HG02943 (cell line): ENCODE measurements at regions not wholly inside any gene's neighbourhood (a gene's known extent, or its start where the extent isn't known, plus 50 kb on each side); places are given as distances from the start of the nearest gene placed in this dataset.
"Not testable (repeated sequence)": the region's sequence is repeated elsewhere in the genome, so short reads cannot be mapped to it uniquely, and the experiment has no call there.

ENCODE experiments used
- ATAC-seq: cut with Tn5 transposase; IDR thresholded peaks from one replicate; pipeline ENCODE4 v1.9.1; 2021; ENCODE audit warnings: mild to moderate bottlenecking, low read depth, moderate library complexity; ENCODE audit not compliant: unreplicated experiment

DNA sequence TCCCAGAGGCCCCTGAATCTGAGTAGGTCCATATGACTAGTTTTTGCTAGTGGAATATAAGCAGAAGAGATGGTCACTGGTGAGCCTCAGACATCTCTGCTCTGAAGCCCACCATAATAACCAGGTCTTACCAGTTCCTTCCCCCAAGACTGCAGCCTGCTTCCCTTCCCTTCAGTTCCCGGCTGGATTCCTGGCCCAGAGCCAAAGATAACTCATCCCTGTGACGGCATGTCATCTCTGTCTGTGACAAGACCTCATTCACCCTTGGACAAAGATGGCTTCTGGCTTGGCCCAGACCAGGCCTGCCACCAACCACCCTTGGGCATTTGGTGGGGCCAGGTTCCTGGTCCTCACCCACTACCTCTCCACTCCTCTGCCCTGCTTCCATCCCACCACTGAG, 145.5 kb upstream of the TOP1 start:
- ATAC-seq, result no peak

DNA sequence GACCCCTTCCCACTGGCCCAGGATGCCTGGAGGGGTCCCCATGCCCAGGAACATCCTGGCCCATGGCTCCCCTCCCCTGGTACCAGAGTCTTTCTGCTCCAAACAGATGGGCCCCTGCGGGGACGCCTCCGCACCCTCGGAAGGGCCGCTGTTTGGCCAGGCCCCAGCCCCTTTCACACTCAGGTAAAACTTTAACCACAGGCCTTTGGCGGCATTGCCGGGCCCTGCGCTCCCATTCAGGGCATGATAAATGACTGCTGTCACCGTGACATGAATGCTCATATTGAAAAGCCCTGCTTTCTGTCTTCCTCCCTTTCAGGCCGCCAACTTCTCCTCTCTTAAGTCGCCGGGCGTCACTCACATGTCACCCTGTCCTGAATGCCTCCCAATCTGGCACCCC, 141.5 kb upstream of the TOP1 start:
- no peak for ATAC-seq

DNA sequence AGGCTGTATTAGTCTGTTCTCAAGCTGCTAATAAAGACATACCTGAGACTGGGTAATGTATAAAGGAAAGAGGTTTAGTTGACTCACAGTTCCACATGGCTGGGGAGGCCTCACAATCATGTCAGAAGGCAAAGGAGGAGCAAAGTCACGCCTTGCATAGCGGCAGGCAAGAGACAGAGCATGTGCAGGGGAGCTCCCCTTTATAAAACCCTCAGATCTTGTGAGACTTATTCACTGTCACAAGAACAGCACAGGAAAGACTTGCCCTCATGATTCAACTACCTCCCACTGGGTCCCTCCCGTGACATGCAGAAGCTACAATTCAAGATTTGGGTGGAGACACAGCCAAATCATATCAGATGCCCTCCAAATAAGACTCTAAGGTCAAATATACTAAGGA, 139.4 kb upstream of the TOP1 start:
- not testable (repeated sequence) for ATAC-seq

DNA sequence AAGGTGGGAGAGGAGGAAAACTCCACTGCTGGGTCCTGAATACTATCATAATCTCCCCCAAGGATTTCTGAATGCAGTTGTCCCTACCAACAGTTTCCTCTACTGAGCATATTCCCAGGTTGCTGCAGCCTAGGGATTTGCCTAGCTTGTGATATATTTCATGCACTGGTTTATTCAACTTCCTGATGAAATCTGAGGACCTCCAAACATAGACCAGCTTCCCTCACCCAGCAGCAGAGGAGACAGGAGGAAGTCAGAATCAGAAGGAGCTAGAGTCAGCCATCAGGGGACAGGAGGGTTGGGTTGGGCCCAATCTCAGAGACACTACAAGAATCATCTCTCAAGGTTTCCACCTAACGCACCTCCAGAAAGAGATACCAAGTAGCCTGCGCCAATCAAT, 138.4 kb upstream of the TOP1 start:
- no peak for ATAC-seq

DNA sequence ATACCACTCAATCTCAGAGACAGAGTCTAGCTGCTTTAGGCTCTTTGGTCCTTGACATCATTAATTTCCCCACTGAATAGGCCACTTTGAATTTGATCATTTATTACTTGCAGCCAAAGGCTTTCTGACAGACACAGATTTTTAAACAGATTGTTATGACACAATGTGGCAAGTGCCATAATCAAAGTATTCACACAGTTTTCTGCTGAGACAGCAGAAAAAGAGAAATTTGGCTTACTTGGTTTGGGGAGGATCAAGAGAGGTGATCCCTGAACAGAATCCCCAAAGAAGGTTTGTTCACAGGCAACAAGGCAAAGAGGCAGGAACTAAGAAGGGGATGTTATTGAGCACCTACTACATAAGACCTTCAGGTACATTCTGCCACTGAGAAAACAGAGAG, 138.0 kb upstream of the TOP1 start:
- ATAC-seq, result no peak

DNA sequence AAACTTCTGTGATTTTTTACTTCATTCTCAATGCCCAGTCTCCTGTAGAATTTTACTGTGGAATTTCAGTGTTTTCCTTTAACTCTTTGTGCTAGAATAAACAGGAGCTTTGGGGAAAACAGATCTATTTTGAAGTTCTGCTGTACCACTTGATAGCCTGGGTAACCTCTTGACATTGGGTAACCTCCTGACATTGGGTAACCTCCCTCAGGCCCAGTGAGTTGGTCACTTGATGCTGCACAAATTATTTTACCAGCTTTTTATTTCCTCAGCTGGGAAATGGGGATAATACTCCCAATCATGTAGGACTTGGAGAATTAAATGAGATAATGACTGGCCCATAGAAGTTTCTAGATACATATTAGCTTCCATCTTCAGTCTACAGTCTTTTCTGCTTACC, 137.3 kb upstream of the TOP1 start:
- no peak for ATAC-seq

DNA sequence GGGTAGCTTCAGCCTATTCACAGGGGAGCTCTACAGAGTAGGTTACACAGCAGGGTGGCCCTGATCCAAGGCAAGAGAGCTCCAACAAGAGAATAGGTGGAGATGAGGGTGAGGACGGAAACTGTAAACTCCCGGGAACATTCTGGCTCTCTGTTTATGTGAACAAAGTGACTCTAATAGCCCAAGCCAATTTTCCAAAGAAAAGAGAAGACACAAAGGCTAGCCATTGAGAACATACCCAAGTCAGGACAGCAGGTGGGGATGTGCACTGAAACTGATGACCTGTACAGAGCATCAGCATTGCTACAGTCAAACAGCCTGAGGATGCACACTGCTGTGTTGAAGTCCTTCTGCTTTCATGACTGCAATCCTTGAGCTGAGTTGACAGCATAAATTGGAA, 136.0 kb upstream of the TOP1 start:
- no peak for ATAC-seq

DNA sequence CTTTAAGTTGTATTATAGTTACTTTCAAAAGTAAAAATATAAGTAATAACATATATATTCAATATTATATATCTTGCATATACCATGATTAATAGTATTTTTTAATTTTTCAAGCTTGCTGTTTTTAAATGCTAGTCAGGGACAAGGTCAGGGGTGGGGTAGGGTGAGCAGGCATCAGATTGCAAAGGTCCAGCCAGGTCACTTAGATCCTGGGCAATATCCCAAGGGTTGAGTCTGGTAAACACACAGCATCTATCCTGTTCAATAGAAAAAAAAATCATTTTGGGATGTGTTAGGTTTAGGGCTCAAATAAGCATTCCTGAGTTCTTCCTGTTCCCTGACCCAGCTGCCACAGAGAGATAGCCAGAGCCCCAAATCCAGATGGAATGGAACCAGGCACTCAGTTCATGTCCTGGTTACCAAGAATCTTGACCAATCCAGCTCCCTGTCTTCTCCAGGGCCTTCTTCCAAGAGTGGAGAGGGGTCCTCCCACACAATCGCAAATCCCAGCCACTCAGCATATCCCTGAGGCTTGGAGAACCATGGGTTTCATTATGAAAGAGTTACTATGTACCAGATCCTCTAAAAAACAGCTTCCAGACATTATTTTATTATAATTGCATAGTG, 134.9 kb upstream of the TOP1 start:
- ATAC-seq, result no peak

DNA sequence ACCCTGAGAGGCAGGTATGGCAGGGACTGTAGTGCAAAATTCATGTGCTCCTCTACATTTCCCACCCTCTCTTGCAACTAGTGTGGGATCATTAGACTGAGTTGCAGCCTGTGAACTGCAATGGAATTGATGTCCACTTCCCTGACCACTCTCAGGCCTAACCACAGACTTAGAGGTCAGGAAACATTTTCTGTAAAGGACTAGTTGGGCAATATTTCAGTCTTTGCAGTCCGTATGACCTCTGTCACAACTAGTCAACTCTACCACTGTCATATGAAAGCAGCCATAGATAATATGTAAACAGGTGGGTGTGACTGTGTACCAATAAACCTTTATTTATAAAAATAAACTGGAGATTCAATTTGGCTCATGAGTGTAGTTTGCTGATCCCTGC, 134.4 kb upstream of the TOP1 start:
- no peak for ATAC-seq

DNA sequence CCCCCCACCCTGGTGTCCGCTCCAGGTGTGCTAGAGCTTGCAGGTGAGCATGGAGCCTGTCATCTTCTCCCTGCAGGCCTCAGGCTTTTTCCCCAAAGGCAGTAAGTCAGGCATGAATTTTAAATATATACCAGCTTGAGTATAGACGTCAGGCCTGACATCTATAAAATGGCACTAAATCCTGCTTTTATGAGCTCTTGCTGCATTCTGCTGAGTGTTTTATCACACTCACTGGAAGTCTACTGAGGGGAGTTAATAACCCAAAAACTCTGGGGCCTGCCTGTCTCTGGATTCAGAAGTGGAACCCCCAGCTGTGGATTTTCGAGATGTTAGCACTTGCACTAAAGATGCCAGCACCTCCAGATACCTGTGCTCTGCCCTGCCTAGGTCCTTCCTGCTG, 133.4 kb upstream of the TOP1 start:
- ATAC-seq, result no peak

DNA sequence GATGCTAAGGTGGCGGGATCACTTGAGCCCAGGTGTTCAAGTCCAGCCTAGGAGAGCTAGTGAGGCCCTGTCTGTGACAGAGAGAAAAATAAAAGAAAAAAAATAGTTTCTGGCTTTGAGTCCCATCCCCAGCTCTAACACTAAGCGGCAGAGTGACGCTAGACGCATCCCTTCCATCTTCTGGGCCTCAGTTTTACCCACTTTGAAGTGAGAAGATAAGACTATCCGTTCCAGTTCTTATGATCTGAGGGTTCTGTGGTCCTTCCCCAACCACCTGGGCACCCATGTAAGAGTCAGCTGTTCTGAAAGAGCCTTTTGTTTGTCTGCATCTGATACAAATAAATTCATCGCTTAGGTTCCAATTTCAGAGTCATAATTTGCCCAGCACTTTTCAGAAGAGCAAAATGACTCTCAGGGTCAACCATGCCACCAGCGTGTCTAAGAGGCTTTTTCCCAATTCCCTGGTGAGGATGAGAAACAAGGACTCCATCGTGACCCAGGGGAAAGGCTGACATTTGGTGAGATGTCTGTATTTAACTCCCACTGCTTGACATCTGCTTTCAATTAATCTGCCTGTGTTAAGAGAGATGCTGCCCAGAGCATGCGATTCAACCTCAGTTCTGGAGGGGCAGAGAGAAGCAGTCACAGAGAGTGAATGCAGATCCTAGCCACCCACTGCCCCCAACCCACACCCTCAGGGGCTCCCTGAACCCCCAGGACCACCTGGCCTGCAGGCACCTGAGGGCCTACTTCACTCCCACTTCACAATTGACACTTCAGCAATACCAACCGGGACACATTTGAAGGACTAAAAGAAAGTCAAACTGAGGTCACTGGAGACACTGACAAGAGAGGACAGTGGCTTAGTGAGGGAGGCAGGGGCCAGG, 131.6 kb upstream of the TOP1 start:
- ATAC-seq, result no peak

DNA sequence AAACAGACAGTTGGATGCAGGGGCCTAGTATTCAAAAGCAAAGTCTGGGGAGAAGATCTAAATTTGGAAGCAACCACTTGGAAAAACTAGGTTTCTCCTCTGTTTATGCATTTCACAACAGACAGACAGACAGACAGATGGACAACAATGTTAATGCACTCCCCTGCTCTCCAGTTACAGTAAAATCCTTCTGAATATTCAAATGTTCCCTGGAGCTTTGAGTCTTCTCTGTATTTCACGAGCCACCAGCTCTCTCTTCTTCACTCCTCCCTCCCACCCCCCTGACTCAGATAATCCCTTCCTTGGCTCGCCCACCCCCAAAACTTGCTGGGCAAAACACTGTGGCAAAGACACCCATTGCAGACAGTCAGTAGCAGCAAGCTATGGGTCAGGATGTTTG, 129.3 kb upstream of the TOP1 start:
- ATAC-seq, result no peak

DNA sequence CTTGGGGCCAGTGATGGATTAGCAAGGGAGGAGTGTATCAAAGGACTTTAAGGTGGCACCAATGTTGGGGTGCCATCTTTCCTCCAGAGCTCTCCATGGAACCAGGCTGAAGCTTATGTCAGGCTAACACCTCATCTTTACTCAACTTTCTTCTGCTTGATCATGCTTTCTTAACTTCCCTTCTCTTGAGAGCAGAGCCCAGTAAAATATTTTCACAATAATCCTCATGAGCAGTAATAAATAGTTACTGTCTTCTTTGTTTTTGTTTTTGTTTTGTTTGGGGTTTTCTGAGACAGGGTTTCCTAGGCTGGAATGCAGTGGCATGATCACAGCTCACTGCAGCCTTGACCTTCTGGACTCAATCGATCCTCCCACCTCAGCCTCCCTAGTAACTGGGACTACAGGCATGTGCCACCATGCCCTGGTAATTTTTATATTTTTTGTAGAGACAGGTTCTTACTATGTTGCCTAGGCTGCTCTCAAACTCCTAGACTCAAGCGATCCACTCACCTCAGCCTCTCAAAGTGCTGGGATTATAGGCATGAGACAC, 127.9 kb upstream of the TOP1 start:
- ATAC-seq, result no peak

DNA sequence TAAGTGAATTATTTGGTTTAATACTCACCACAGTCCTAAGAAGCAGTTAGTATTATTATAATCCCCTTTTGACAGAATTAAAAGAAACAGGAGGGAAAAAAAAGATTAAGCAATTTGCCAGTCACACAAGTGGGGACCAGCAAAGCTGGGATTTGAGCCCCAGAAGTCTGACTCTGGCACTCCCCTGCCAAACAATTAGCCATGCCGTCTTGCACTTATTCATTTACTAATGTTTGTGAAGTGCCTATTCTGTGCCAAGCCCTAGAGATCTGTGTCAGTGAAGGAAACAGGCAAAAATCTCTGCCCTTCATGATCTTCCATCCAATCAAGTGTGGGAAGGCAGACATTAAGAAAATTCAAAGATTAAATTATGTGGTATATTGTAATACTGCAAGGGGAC, 126.0 kb upstream of the TOP1 start:
- ATAC-seq, result no peak

DNA sequence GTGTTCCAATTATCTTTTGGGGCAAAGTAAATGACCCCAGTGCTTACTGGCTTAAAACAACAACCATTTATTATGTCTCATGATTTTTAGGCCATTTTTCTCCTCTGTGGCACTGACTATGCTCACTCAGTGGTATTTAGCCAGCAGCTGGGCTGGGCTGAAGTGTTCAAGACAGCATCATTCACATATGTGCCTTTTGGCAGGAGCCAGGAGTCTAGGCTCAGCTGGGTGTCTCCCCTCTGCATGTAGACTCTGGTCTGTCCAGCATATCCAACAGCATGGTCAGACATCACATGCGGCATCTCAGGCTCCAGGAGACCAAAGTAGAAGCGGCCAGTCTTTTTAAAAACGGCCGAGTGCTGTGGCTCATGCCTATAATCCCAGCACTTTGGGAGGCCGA, 120.3 kb upstream of the TOP1 start:
- no peak for ATAC-seq

DNA sequence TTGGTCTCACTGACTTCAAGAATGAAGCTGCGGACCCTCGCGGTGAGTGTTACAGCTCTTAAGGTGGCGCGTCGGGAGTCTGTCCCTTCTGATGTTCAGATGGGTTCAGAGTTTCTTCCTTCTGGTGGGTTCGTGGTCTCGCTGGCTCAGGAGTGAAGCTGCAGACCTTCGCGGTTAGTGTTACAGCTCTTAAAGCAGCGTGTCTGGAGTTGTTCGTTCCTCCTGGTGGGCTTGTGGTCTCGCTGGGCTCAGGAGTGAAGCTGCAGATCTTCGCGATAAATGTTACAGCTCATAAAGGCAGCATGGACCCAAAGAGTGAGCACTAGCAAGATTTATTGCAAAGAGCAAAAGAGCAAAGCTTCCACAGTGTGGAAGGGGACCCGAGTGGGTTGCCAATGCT, 119.1 kb upstream of the TOP1 start:
- not testable (repeated sequence) for ATAC-seq

DNA sequence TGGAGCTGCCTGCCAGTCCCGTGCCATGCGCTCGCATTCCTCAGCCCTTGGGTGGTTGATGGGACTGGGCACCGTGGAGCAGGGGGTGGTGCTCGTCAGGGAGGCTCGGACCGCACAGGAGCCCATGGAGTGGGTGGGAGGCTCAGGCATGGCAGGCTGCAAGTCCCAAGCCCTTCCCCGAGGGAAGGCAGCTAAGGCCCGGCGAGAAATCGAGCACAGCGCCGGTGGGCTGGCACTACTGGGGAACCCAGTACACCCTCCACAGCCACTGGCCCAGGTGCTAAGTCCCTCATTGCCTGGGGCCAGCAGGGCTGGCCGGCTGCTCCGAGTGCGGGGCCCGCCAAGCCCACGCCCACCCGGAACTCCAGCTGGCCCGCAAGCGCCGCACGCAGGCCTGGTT, 118.2 kb upstream of the TOP1 start:
- ATAC-seq, result not testable (repeated sequence)

DNA sequence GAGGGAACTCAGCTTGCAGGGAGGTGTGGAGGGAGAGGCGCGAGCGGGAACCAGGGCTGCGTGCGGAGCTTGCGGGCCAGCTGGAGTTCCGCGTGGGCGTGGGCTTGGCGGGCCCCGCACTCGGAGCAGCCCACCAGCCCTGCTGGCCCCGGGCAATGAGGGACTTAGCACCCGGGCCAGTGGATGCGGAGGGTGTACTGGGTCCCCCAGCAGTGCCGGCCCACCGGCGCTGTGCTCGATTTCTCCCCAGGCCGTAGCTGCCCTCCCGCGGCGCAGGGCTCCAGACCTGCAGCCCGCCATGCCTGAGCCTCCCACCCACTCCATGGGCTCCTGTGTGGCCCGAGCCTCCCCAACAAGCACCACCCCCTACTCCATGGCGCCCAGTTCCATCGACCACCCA, 117.5 kb upstream of the TOP1 start:
- ATAC-seq, result not testable (repeated sequence)

DNA sequence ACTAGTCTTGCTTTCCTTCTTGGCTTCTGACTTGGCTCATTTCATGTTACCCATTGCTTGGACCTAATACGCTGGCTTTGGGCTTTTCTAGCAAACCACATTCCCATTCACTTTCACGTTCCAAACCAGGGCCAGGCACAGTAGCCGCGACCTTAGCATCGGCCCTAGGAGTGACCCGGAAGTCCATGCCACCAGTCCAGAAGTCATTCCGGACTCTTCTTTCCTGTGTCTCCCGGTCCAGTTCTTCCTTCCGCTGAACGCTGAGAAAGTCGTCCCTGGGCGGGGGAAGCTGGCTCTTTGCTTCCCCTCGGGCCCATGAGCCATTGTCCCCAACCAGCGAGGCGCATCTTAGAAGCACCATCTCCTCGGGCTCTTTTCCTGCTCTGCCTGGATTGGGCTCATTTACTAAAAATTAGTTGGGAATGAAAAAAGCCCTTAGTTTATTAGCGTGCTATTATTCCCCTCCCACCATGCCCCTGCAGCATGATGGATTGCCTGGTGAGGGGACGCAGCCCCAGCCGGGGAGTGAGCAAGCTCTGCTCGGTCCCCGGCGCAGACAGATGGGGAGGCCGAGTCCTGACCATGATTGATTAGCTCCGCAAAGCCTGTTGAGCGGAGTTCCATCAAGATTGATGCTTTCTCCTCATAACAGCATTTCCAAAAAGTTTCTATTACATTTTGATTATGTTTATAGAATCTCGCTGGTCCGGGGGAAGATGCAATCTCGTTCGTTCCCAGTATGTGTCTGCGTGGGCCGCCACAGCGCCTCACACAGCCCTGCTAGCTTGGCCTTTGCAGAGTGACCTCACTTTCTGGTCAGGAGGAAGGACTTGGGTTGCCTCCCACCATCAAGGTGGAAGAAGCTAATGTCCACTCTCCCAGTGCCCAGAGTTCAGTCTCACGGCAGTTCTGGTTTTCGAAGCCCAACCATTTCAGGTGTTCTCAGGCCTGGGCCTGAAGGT, 115.1 kb upstream of the TOP1 start:
- no peak for ATAC-seq

DNA sequence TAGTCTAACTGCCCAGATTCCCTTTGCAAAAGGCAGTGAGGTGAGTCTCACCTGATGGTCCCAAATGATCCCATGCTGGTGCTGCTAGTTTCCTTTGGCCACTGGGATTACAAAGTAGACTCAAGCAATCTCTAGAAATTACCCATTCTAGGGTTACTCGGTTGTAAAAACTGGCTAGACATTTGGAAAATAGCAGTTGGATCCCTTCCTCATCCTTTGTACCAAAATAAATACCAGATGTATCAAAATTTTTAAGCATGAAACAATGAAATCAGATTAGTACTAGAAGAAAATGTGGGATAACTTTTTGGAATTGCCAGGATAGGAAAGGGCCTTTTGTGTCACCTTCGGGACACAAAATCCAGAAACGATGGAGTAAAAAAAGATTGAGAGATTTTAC, 112.9 kb upstream of the TOP1 start:
- no peak for ATAC-seq

DNA sequence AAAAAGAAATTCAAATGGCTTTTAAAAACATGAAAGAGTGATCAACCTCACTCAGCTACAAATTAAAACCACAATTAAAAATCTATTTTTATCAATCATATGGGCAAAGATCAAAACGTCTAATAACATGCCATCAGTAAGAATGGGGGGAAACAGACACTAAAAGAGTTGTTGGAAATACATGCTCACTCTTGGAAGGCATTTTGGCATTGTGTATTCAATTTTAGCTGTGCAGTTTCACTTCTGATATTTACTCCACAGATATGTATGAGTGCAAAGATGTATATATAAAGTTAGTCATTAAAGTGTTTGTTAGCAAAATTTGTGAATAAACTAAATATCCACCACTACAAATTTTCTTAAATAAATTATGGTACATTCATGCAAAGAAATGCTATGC, 112.3 kb upstream of the TOP1 start:
- ATAC-seq, result no peak
